HepG2 (cell line): ENCODE measurements at regions not wholly inside any gene's neighbourhood (a gene's known extent, or its start where the extent isn't known, plus 50 kb on each side); places are given as distances from the start of the nearest gene placed in this dataset.

Experiments used
- KLF13 ChIP-seq: sonication (generic); formaldehyde crosslinking; IDR thresholded peaks from 2 replicates; pipeline ENCODE4 v1.4.0; 2020; ENCODE audit warnings: mild to moderate bottlenecking, missing genetic modification reagents
- MAFK ChIP-seq, 2 experiments: IDR thresholded peaks in 1 of 2; conservative IDR thresholded peaks in 1 of 2; 2 replicates each; pipeline ENCODE4 v1.6.1; 2011; ENCODE audit warnings: improper control_type of control experiment in 2 of 2, low read length in 2 of 2
- MTERF4 ChIP-seq: sonication (generic); formaldehyde crosslinking; IDR thresholded peaks from 2 replicates; pipeline ENCODE4 v1.8.0; 2023; ENCODE audit warnings: mild to moderate bottlenecking, missing genetic modification reagents
- NCOA2 ChIP-seq: sonication (generic); formaldehyde crosslinking; IDR thresholded peaks from 2 replicates; pipeline ENCODE4 v1.8.0; 2022; ENCODE audit warnings: inconsistent platforms
- NCOR1 ChIP-seq: fragments of 200-600 bp; sonication (generic); IDR thresholded peaks from 2 replicates; pipeline ENCODE4 v1.7.0; 2017; ENCODE audit warnings: antibody characterized with exemption, low read length, borderline replicate concordance
- PHF21A ChIP-seq: sonication (generic); formaldehyde crosslinking; IDR thresholded peaks from 2 replicates; pipeline ENCODE4 v1.5.0; 2020; ENCODE audit warnings: mild to moderate bottlenecking, missing genetic modification reagents
- RBFOX2 ChIP-seq: fragments of 200-400 bp; formaldehyde crosslinking; IDR thresholded peaks from 2 replicates; pipeline ENCODE4 v1.6.1; 2017; ENCODE audit warnings: low read depth, mild to moderate bottlenecking, low read length
- SIN3B ChIP-seq: fragments of 150-350 bp; IDR thresholded peaks from 2 replicates; pipeline ENCODE4 v1.6.1; 2014; ENCODE audit warnings: low read length
- SOX5 ChIP-seq: IDR thresholded peaks from 2 replicates; pipeline ENCODE4 v1.6.1; 2016; ENCODE audit warnings: borderline replicate concordance
- TAF1 ChIP-seq: sonication (generic); formaldehyde crosslinking; IDR thresholded peaks from 2 replicates; pipeline ENCODE4 v1.4.0; 2020; ENCODE audit warnings: missing genetic modification reagents
- TBP ChIP-seq: sonication (generic); formaldehyde crosslinking; IDR thresholded peaks from 2 replicates; pipeline ENCODE4 v1.5.0; 2020; ENCODE audit warnings: missing genetic modification reagents
- TEAD3 ChIP-seq: optimal IDR thresholded peaks from 2 replicates; pipeline ENCODE3; 2016; ENCODE audit warnings: borderline replicate concordance
- ZFP91 ChIP-seq: sonication (generic); formaldehyde crosslinking; IDR thresholded peaks from 2 replicates; pipeline ENCODE4 v1.9.0; 2022; ENCODE audit warnings: missing genetic modification reagents, mild to moderate bottlenecking, borderline replicate concordance
- ZNF205 ChIP-seq: IDR thresholded peaks from 2 replicates; pipeline ENCODE4 v1.6.1; 2018; ENCODE audit warnings: missing biosample characterization, missing genetic modification reagents
- ZNF230 ChIP-seq: sonication (generic); formaldehyde crosslinking; IDR thresholded peaks from 2 replicates; pipeline ENCODE4 v1.4.0; 2020; ENCODE audit warnings: mild to moderate bottlenecking, missing genetic modification reagents
- ZNF263 ChIP-seq: sonication (generic); formaldehyde crosslinking; IDR thresholded peaks from 2 replicates; pipeline ENCODE4 v1.4.0; 2020; ENCODE audit warnings: missing genetic modification reagents
- ZNF264 ChIP-seq: sonication (generic); formaldehyde crosslinking; IDR thresholded peaks from 2 replicates; pipeline ENCODE4 v1.4.0; 2020; ENCODE audit warnings: missing genetic modification reagents
- ZNF331 ChIP-seq: sonication (generic); formaldehyde crosslinking; IDR thresholded peaks from 2 replicates; pipeline ENCODE4 v1.4.0; 2020; ENCODE audit warnings: missing genetic modification reagents
- ZNF441 ChIP-seq: sonication (generic); formaldehyde crosslinking; IDR thresholded peaks from 2 replicates; pipeline ENCODE4 v1.7.0; 2021; ENCODE audit warnings: missing genetic modification reagents, borderline replicate concordance
- ZNF468 ChIP-seq: sonication (generic); formaldehyde crosslinking; IDR thresholded peaks from 2 replicates; pipeline ENCODE4 v1.8.0; 2022; ENCODE audit warnings: mild to moderate bottlenecking, moderate library complexity, missing genetic modification reagents
- ZNF558 ChIP-seq: sonication (generic); formaldehyde crosslinking; IDR thresholded peaks from 2 replicates; pipeline ENCODE4 v1.9.0; 2022; ENCODE audit warnings: mild to moderate bottlenecking, missing genetic modification reagents, borderline replicate concordance
- ZNF598 ChIP-seq: sonication (generic); formaldehyde crosslinking; IDR thresholded peaks from 2 replicates; pipeline ENCODE4 v1.5.1; 2020; ENCODE audit warnings: mild to moderate bottlenecking, missing genetic modification reagents, borderline replicate concordance
- TF ChIP-seq, protein P1 (sequence below): fragments of 450-650 bp; IDR thresholded peaks from 2 replicates; pipeline ENCODE4 v1.6.1; 2017; ENCODE audit warnings: mild to moderate bottlenecking
- TF ChIP-seq, protein P2 (sequence below): fragments of 450-650 bp; IDR thresholded peaks from 2 replicates; pipeline ENCODE4 v1.6.1; 2016

DNA sequence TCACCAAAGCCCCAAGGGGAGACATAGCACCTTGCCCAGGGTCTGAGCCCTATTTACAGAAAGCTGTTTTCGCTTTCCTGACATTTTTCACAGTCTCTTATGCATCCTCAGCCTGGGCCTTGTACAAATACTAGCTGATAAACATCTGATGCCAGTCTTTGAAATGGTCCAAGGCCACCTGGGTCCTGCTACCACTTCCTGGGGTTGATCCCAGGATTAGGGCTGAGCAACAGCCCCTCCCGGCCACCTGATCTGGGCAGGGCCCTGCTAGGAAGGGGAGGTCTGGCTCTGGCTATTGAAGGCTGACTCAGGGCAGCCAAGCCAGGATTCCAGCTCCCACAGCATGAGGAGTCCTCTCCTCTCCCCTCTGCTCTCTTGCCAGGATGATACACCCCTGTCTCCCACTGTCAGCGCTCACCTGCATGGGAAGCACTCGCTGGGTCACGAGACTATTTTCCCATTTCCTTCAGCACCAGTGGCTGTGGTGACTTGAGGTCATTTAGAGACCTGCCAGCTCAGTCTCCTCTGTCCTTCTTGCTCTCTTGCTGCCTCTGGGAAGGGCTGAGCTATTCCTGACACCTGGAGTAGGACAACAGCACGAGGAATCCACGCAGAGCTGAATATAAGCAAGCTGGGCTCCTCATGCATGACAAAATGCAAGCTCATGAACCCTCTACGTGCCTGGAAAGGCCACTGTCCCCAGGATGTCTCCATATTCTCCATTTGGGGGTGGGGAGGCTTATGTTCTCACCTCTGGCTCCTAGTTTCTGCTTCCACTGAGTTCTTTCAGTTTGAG, 53.0 kb upstream of the LGALSL start (continued):
- TF ChIP-seq NCOR1 (no peak), ZNF598 (CRISPR knock-in tag) (peak; percentile 63; the same call in 1 of the 2 replicates), MTERF4 (peak; percentile 55; the same call in 1 of the 2 replicates), ZNF205 (CRISPR knock-in tag) (no peak), ZNF263 (CRISPR knock-in tag) (no peak), ZNF468 (CRISPR knock-in tag) (no peak), NCOA2 (CRISPR knock-in tag) (peak; percentile 47), TEAD3 (CRISPR knock-in tag) (peak; percentile 20), PHF21A (CRISPR knock-in tag) (no peak), ZNF230 (CRISPR knock-in tag) (no peak), ZNF441 (no peak), KLF13 (CRISPR knock-in tag) (no peak), ZFP91 (CRISPR knock-in tag) (no peak; the same call in 1 of the 2 replicates), TBP (CRISPR knock-in tag) (no peak), SOX5 (CRISPR knock-in tag) (peak; percentile 43; the same call in 1 of the 2 replicates), RBFOX2 (no peak), TAF1 (CRISPR knock-in tag) (no peak), SIN3B (no peak), MAFK (conservative IDR thresholded peaks at IDR 0.05 in 1 of 2, IDR thresholded peaks at IDR 0.05 in 1 of 2; ENCODE audit: low read length in 2 of 2) (peak in 1 of 2 experiments; percentile 16; a peak in 1 of 4 replicates), ZNF264 (CRISPR knock-in tag) (no peak), ZNF331 (0 out of 2 replicates have a peak, but pooled peaks have one; percentile 15), ZNF558 (CRISPR knock-in tag) (no peak)
- TF ChIP-seq, protein P1, sequence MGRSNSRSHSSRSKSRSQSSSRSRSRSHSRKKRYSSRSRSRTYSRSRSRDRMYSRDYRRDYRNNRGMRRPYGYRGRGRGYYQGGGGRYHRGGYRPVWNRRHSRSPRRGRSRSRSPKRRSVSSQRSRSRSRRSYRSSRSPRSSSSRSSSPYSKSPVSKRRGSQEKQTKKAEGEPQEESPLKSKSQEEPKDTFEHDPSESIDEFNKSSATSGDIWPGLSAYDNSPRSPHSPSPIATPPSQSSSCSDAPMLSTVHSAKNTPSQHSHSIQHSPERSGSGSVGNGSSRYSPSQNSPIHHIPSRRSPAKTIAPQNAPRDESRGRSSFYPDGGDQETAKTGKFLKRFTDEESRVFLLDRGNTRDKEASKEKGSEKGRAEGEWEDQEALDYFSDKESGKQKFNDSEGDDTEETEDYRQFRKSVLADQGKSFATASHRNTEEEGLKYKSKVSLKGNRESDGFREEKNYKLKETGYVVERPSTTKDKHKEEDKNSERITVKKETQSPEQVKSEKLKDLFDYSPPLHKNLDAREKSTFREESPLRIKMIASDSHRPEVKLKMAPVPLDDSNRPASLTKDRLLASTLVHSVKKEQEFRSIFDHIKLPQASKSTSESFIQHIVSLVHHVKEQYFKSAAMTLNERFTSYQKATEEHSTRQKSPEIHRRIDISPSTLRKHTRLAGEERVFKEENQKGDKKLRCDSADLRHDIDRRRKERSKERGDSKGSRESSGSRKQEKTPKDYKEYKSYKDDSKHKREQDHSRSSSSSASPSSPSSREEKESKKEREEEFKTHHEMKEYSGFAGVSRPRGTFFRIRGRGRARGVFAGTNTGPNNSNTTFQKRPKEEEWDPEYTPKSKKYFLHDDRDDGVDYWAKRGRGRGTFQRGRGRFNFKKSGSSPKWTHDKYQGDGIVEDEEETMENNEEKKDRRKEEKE: no peak
- TF ChIP-seq, protein P2, sequence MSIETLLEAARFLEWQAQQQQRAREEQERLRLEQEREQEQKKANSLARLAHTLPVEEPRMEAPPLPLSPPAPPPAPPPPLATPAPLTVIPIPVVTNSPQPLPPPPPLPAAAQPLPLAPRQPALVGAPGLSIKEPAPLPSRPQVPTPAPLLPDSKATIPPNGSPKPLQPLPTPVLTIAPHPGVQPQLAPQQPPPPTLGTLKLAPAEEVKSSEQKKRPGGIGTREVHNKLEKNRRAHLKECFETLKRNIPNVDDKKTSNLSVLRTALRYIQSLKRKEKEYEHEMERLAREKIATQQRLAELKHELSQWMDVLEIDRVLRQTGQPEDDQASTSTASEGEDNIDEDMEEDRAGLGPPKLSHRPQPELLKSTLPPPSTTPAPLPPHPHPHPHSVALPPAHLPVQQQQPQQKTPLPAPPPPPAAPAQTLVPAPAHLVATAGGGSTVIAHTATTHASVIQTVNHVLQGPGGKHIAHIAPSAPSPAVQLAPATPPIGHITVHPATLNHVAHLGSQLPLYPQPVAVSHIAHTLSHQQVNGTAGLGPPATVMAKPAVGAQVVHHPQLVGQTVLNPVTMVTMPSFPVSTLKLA: no peak
